ENCODE measurements at regions not wholly inside any gene's neighbourhood (a gene's known extent, or its start where the extent isn't known, plus 50 kb on each side); places are given as distances from the start of the nearest gene placed in this dataset.
A peak's percentile ranks its signal among the peaks of the same experiment; 100 is the strongest.
"Not testable (repeated sequence)": the region's sequence is repeated elsewhere in the genome, so short reads cannot be mapped to it uniquely, and the experiment has no call there.

DNA sequence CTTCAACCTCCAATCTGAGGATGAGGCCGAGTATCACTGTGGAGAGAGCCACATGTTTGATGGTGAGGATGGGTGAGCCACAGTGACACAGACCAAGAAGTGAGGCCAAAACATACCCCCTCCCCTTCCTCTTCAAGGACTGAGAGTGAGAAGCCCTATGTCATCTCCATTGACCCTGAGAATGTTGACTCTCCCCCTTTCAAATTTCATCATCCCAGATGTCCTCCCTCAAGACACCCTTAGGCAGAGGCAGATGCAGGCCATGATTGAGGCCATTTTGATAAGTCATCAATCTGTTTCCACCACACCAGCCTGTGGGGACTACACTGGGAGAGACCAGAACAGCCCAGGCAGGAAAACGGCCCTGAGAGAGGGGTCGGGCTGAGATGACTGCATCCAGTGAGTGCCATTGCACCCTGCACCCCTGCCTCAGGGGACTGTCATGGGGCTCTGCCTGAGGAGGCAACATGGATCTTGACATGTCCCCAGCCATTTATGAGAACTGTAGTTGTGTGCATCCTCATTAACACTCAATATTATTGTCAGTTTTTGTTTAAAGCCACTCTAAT, 84.2 kb upstream of the IGLL5 start:
- no peak for DNase-seq (ENCODE audit: low spot score)

GRCh38 chr22:22810018-22810427, 77.6 kb upstream of the IGLL5 start:
- peak; percentile 4 for DNase-seq (ENCODE audit: low spot score)

DNA sequence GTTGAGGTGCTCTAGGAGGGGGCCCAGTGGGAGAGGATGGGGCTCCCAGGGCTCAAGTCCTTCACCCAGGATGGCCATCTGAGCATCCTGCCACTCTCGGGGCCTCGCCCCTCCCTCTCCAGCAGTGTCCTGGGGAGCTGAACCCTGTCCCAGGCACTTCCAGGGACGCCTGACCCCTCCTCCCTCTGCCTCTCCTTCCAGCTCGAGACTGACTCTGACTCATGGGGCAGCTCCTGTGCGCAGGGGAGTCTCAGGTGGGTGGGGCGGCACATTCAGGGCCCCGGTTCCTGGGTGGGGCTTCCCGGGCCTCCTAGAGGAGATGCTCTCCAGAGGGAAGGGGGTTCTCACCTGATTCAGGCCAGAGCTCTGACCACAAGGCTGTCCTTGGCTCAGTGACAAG, 77.1 kb upstream of the IGLL5 start:
- no peak for DNase-seq (ENCODE audit: low spot score)

- DNase-seq (ENCODE audit: low spot score) = no peak
These were observed 76.3 kb upstream of the IGLL5 start for GRCh38 chr22:22811016-22812009.

GRCh38 chr22:22812031-22812905, 75.3 kb upstream of the IGLL5 start:
- DNase-seq (ENCODE audit: low spot score) = no peak

GRCh38 chr22:22813126-22814075, 74.2 kb upstream of the IGLL5 start:
- DNase-seq (ENCODE audit: low spot score) = no peak

GRCh38 chr22:22814666-22815396, 72.8 kb upstream of the IGLL5 start:
- DNase-seq (ENCODE audit: low spot score) = no peak

- DNase-seq (ENCODE audit: low spot score) = no peak
These were observed 72.0 kb upstream of the IGLL5 start for GRCh38 chr22:22815397-22816170.

DNA sequence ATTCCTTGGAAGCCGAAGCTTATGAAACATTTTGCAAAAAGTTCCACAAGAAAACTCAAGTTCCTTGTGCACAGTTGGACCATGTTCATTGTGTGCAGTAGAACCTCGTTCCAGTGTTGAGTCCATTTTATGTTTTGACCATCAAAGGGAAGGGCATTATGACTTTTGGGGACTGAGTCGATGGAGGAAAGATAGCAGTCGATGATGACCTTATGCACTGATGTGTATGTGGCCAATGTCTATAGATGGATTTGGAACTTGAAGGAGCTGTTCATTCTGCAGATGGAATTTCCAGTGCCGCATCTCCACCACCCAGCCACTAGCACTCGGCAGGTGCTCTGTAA, 71.5 kb upstream of the IGLL5 start:
- no peak for DNase-seq (ENCODE audit: low spot score)

DNA sequence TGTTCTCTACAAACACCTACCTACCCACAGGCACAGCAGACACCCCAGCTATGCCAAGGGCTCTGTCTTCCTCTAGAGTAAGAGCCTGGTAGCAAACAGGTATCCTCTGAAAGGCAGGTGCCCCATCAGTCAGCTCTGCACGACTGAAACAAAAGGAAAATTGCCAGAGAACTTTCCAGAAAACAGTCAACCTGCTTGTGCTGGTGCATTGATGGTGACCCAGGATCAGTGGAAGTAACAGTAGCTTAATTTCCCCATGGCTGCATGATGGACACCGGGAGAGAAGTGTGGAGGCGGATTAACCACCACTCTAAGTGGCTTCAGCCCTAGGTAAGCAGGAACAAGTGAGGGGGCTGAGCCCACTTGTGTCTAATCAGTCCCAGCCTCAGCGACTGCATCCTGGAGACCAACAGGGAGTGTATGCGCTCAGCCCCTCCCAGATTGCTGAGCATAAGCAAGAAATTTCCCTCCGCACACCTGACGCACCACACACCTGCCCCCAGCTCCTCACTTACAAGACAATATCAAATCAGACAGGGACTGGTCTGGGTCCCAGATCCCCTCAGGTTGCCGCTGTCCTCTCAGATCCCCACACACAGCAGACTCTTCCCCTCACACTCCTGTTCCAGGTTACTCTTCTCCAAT, 70.7 kb upstream of the IGLL5 start:
- no peak for DNase-seq (ENCODE audit: low spot score)

GRCh38 chr22:22817468-22818201, 70.0 kb upstream of the IGLL5 start:
- no peak for DNase-seq (ENCODE audit: low spot score)

GRCh38 chr22:22818202-22818538, 69.4 kb upstream of the IGLL5 start:
- no peak for DNase-seq (ENCODE audit: low spot score)

DNA sequence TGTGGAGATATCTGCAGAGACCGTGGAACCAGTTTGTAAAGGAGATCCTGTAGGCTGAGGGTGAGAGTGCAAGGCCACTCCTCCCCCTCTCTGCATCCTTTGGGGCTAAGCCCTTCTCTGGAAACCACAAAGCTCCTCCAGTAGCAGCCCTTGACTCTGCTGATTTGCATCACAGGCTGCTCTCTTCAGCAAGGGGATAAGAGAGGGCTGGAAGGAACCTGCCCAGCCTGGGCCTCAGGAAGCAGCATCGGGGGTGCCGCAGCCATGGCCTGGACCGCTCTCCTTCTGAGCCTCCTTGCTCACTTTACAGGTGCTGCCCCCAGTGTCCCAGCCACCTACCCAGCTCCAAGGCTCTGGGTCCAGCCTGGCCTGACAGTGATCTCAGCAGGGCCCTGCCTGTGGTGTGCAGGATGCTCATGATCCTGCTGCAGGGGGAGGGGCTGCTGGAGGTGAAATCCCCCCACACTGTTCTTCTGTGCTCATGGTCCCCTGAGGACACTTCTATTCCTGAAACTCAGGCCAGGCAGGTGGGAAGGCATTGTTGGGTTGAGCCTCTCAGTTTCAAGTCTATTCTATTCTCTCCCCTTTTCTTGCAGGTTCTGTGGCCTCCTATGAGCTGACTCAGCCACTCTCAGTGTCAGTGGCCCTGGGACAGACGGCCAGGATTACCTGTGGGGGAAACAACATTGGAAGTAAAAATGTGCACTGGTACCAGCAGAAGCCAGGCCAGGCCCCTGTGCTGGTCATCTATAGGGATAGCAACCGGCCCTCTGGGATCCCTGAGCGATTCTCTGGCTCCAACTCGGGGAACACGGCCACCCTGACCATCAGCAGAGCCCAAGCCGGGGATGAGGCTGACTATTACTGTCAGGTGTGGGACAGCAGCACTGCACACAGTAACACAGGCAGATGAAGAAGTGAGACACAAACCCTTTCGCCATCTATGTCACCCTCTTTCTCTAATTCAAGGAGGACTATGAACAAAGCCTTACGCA, 68.5 kb upstream of the IGLL5 start:
- no peak for DNase-seq (ENCODE audit: low spot score)

- DNase-seq (ENCODE audit: low spot score) = no peak
These were observed 67.5 kb upstream of the IGLL5 start for GRCh38 chr22:22820076-22820475.

DNA sequence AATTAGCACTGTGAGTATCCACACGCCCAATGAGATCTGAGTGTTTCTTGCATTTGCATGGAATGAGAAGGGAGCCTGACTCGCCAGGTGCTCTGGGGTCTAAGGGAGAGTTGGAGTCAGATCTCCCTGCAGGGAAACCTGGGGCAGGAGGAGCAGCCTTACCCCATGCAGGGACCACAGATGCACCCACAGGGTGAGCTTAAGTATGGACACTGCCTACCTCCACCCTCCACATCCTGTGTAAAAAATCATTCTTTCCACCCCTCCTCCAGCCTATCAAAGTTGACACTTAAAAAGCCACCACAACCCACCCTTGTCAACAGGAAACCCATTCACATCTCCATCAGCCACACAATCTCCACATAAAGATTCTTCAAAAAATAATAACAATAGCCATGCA, 67.0 kb upstream of the IGLL5 start:
- DNase-seq (ENCODE audit: low spot score) = no peak

DNA sequence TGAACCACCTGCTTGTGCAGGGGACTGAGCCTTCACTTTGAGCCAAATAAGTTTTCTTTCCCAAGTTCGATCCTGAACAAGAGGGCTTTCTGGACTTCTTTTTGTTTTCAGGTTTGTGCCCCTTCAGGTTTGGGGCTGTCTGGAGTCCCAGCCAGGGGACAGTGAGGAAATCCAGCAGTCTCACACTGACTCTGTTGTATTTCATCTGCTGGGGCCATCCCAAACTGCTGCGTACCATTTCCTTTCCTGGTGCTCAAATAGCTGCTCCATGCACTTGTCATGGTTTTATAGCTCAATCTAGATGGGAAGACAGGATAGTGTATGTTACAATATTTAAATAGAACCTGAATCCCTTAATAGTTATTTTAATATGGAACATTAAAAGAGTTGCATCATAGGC, 66.3 kb upstream of the IGLL5 start:
- no peak for DNase-seq (ENCODE audit: low spot score)

- DNase-seq (ENCODE audit: low spot score) = no peak
These were observed 65.5 kb upstream of the IGLL5 start for GRCh38 chr22:22822106-22822505.

- not testable (repeated sequence) for DNase-seq (ENCODE audit: low spot score)
These were observed 65.1 kb upstream of the IGLL5 start for GRCh38 chr22:22822553-22822952.
